ENCODE measurements at regions not wholly inside any gene's neighbourhood (a gene's known extent, or its start where the extent isn't known, plus 50 kb on each side); places are given as distances from the start of the nearest gene placed in this dataset.

- peaks cover 4% of the 10 kb centered on the region for H3K4me1 ChIP-seq
- no peak overlapping the region for H3K4me3 ChIP-seq
- no peaks in the 10 kb centered on the region for H3K9me3 ChIP-seq
- WGBS, 2 donors: 83 to 87% methylated on average over 7 of the region's 7 CpGs
- intact Hi-C loops (cut with DNase I; ENCODE audit: low total_unique reads): no loop called here
- H3K27ac ChIP-seq: no peak overlapping the region
- TF ChIP-seq, protein P1, sequence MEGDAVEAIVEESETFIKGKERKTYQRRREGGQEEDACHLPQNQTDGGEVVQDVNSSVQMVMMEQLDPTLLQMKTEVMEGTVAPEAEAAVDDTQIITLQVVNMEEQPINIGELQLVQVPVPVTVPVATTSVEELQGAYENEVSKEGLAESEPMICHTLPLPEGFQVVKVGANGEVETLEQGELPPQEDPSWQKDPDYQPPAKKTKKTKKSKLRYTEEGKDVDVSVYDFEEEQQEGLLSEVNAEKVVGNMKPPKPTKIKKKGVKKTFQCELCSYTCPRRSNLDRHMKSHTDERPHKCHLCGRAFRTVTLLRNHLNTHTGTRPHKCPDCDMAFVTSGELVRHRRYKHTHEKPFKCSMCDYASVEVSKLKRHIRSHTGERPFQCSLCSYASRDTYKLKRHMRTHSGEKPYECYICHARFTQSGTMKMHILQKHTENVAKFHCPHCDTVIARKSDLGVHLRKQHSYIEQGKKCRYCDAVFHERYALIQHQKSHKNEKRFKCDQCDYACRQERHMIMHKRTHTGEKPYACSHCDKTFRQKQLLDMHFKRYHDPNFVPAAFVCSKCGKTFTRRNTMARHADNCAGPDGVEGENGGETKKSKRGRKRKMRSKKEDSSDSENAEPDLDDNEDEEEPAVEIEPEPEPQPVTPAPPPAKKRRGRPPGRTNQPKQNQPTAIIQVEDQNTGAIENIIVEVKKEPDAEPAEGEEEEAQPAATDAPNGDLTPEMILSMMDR (IDR thresholded peaks at IDR 0.05): no peak
- TF ChIP-seq POLR2A (IDR thresholded peaks at IDR 0.05): no peak
- no peaks in the 10 kb centered on the region for H3K27me3 ChIP-seq
- DNase-seq: no peak
- no peaks in the 10 kb centered on the region for H3K36me3 ChIP-seq (ENCODE audit: low read depth, missing control alignments)
These were observed 238.8 kb downstream of the IKZF2 start for GRCh38 chr2:212912445-212913103.

DNA sequence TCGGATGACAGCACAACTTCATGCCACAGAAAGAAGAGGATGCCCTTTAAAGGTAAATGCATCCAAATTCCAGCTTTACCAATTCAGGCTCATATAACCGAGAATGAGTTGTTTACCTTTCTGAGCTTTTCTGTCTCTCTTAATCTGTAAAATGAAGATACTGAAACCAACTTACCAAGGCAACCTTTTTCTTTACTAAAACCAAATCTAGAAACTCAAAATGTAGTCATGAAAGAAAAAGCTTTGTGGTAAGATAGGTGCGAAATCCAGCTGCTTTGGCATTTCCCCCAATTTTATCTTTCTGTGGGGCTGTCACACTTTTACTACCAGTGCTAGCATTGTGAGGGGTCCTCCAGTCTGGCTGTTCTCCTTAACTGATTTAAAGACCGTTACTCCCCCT lies 240.4 kb downstream of the IKZF2 start:
- no peaks in the 10 kb centered on the region for H3K9me3 ChIP-seq
- no peaks in the 10 kb centered on the region for H3K27me3 ChIP-seq
- intact Hi-C loops (cut with DNase I; ENCODE audit: low total_unique reads): no loop called here
- 85% methylated on average over 4 of the region's 4 CpGs for WGBS, 2 donors
- H3K27ac ChIP-seq: no peak overlapping the region
- H3K4me3 ChIP-seq: no peak overlapping the region
- H3K4me1 ChIP-seq: peaks cover 4% of the 10 kb centered on the region
- TF ChIP-seq POLR2A (IDR thresholded peaks at IDR 0.05): no peak
- TF ChIP-seq, protein P1 (IDR thresholded peaks at IDR 0.05): no peak
- H3K36me3 ChIP-seq (ENCODE audit: low read depth, missing control alignments): no peaks in the 10 kb centered on the region
- no peak for DNase-seq

DNA sequence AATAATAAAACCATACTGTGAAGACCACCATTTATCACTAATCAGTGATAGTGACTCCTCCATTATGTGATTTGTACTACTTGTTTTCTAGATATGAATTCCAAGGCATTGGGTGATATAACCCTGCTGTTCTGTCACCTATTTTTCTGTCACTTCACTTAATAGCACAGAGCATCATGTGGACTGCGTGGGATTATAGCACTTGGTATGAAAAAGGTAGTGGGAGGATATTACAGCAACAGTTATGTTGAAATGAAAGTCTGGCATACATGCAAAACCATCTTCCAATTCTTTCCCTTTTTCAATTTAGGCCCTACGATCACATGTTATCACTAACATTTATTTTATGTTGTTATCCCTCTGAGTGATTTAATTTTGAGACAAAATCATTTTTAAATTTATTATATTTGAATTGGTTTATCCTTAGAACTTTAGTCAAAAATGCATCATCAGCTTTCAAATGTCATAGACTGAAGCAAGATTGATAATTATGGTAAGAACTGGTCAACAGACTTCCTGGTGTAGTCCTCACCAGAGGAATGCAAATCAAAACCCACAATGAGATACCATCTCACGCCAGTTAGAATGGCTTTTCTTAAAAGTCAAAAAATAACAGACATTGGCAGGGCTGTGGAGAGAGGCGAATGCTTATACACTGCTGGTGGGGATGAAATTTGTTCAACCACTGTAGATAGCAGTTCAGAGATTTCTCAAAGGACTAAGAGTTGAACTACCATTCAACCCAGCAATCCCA lies 242.6 kb downstream of the IKZF2 start:
- H3K27me3 ChIP-seq: no peaks in the 10 kb centered on the region
- no peak overlapping the region for H3K4me3 ChIP-seq
- no peak overlapping the region for H3K27ac ChIP-seq
- no peaks in the 10 kb centered on the region for H3K9me3 ChIP-seq
- 87 to 89% methylated on average over 4 of the region's 4 CpGs for WGBS, 2 donors
- H3K36me3 ChIP-seq (ENCODE audit: low read depth, missing control alignments): no peaks in the 10 kb centered on the region
- H3K4me1 ChIP-seq: peaks cover 4% of the 10 kb centered on the region
- DNase-seq: no peak
- TF ChIP-seq, protein P1 (IDR thresholded peaks at IDR 0.05): no peak
- no peak for TF ChIP-seq POLR2A (IDR thresholded peaks at IDR 0.05)
- intact Hi-C loops (cut with DNase I; ENCODE audit: low total_unique reads): no loop called here

DNA sequence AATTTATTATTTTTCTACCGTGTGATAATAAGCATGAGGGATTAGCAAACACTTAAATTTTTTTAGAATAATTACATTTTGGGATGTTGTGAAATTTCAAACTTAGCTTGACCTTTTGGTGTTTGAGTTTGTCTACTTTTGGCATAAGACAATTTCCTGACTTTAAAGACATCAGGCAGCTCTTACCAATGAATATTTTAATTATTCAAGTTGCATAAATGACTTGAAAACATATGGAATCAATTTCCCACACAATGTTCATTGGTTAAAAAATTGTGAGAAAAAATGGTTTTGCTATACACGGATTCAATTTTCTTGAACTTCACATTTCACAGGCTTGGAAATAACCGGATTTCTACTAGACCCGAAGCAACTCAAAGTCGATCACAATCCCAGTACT lies 243.4 kb downstream of the IKZF2 start:
- intact Hi-C loops (cut with DNase I; ENCODE audit: low total_unique reads): no loop called here
- no peak for TF ChIP-seq POLR2A (IDR thresholded peaks at IDR 0.05)
- TF ChIP-seq, protein P1 (IDR thresholded peaks at IDR 0.05): no peak
- 83 to 90% methylated on average over 5 of the region's 5 CpGs for WGBS, 2 donors
- no peaks in the 10 kb centered on the region for H3K27me3 ChIP-seq
- no peaks in the 10 kb centered on the region for H3K36me3 ChIP-seq (ENCODE audit: low read depth, missing control alignments)
- H3K27ac ChIP-seq: no peak overlapping the region
- H3K4me1 ChIP-seq: no peaks in the 10 kb centered on the region
- H3K9me3 ChIP-seq: no peaks in the 10 kb centered on the region
- H3K4me3 ChIP-seq: no peak overlapping the region
- no peak for DNase-seq
